HepG2 (cell line): ENCODE measurements at regions not wholly inside any gene's neighbourhood (a gene's known extent, or its start where the extent isn't known, plus 50 kb on each side); places are given as distances from the start of the nearest gene placed in this dataset.

Experiments
- ATAC-seq: fragments of 200-7000 bp; cut with Tn5 transposase; 3 replicates; pipeline ENCODE4 v1.9.1; 2020; ENCODE audit warnings: mild to moderate bottlenecking, moderate library complexity
- BruUV-seq: library from RNA; stranded (reverse); fragments of 400-500 nt; replicated peaks from 2 replicates; lab custom pipeline; 2021; lab: Mats Ljungman, UMichigan
- CTCF ChIA-PET: fragments of 300-600 bp; formaldehyde crosslinking; extraction: SDS; loops from one replicate; lab custom pipeline; 2021; ENCODE audit warnings: low total read pairs, inconsistent platforms, low intra/inter-chr PET ratio; lab: Yijun Ruan, JAX
- POLR2A ChIA-PET: fragments of 350-600 bp; sonication (Branson Sonifier 250); formaldehyde crosslinking; loops from one replicate; lab custom pipeline; 2020; ENCODE audit warnings: antibody characterized with exemption, inconsistent platforms; lab: Yijun Ruan, JAX
- DNase-seq: peaks from one replicate; pipeline ENCODE4 v3.0.0-alpha.2; 2015; ENCODE audit warnings: low spot score
- FAIRE-seq: peaks from 3 replicates; lab custom pipeline; 2011; peaks lifted over from hg19 to GRCh38; lab: Jason Lieb, UNC
- H2AFZ ChIP-seq: one replicate; pipeline ENCODE4 v1.6.1; 2011; ENCODE audit warnings: low read length, inconsistent platforms
- H3K27ac ChIP-seq: fragments of 300-600 bp; 3 replicates; pipeline ENCODE4 v1.8.0; 2011; ENCODE audit warnings: mixed run types, mild to moderate bottlenecking, mixed read lengths, low read length, inconsistent platforms; ENCODE audit not compliant: insufficient read depth; ENCODE audit errors: extremely low read length
- H3K27me3 ChIP-seq, 2 experiments: fragments of 200-600 bp in 1 of 2; 2 replicates in 1 of 2; 3 replicates in 1 of 2; pipeline versions ENCODE4 v1.6.0 to v1.8.0; 2011; ENCODE audit warnings: low read length in 2 of 2, mild to moderate bottlenecking in 2 of 2, moderate library complexity in 2 of 2, inconsistent platforms in 1 of 2; ENCODE audit not compliant: insufficient read depth in 2 of 2, control insufficient read depth in 1 of 2
- H3K36me3 ChIP-seq, 2 experiments: fragments of 200-600 bp in 1 of 2; replicated peaks in 1 of 2; 2 replicates in 1 of 2; 3 replicates in 1 of 2; pipeline versions ENCODE4 v1.5.1 to v1.8.0; 2011; ENCODE audit warnings: low read length in 2 of 2, inconsistent platforms in 1 of 2; ENCODE audit not compliant: insufficient read depth in 2 of 2, control insufficient read depth in 1 of 2
- H3K4me1 ChIP-seq: 2 replicates; pipeline ENCODE4 v1.5.1; 2012; ENCODE audit warnings: low read length, inconsistent platforms; ENCODE audit not compliant: insufficient read depth
- H3K4me2 ChIP-seq: 2 replicates; pipeline ENCODE4 v1.6.0; 2011; ENCODE audit warnings: low read depth, low read length, inconsistent platforms
- H3K4me3 ChIP-seq, 3 experiments: fragments of 200-600 bp in 1 of 3; sonication (generic), shearing (Covaris generic) in 1 of 3; replicated peaks in 1 of 3; 2 replicates each; pipeline ENCODE4 v1.5.1; 2011 to 2016; ENCODE audit warnings: low read length in 3 of 3, inconsistent platforms in 2 of 3, low read depth in 2 of 3, mild to moderate bottlenecking in 2 of 3, control low read depth in 1 of 3, mixed read lengths in 1 of 3; ENCODE audit not compliant: insufficient read depth in 1 of 3
- H3K79me2 ChIP-seq: one replicate; pipeline ENCODE4 v1.6.1; 2011; ENCODE audit warnings: low read length, inconsistent platforms; ENCODE audit not compliant: insufficient read depth
- H3K9ac ChIP-seq: 2 replicates; pipeline ENCODE4 v1.6.0; 2011; ENCODE audit warnings: mild to moderate bottlenecking, low read depth, low read length, inconsistent platforms; ENCODE audit not compliant: insufficient read depth
- H3K9me3 ChIP-seq: 2 replicates; pipeline ENCODE4 v1.5.1; 2012; ENCODE audit warnings: mild to moderate bottlenecking, low read length
- H4K20me1 ChIP-seq: 2 replicates; pipeline ENCODE4 v1.6.0; 2011; ENCODE audit warnings: inconsistent platforms, mild to moderate bottlenecking, low read length, moderate library complexity; ENCODE audit not compliant: insufficient read depth
- ATF7 ChIP-seq, 2 experiments: fragments of 450-650 bp in 1 of 2; sonication (generic) in 1 of 2; formaldehyde crosslinking in 1 of 2; IDR thresholded peaks; 2 replicates each; pipeline versions ENCODE4 v1.4.0 to v1.6.1; 2016 to 2020; ENCODE audit warnings: antibody characterized with exemption in 1 of 2, mild to moderate bottlenecking in 1 of 2, missing genetic modification reagents in 1 of 2
- CHCHD3 ChIP-seq: sonication (generic); formaldehyde crosslinking; IDR thresholded peaks from 2 replicates; pipeline ENCODE4 v1.8.0; 2022; ENCODE audit warnings: mild to moderate bottlenecking, missing genetic modification reagents, moderate library complexity
- CREB1 ChIP-seq, 2 experiments: fragments of 450-650 bp in 1 of 2; IDR thresholded peaks; 2 replicates each; pipeline ENCODE4 v1.6.1; 2016 to 2017; ENCODE audit warnings: control low read depth in 1 of 2, mild to moderate bottlenecking in 1 of 2, missing compliant biosample characterization in 1 of 2, missing genetic modification characterization in 1 of 2
- ELK4 ChIP-seq: sonication (generic); formaldehyde crosslinking; IDR thresholded peaks from 2 replicates; pipeline ENCODE4 v1.9.0; 2021; ENCODE audit warnings: missing genetic modification reagents, borderline replicate concordance
- FOXO4 ChIP-seq: sonication (generic); formaldehyde crosslinking; conservative IDR thresholded peaks from 2 replicates; pipeline ENCODE4 v1.8.1; 2023; ENCODE audit warnings: missing genetic modification reagents
- KLF12 ChIP-seq: sonication (generic); formaldehyde crosslinking; IDR thresholded peaks from 2 replicates; pipeline ENCODE4 v1.4.0; 2020; ENCODE audit warnings: missing genetic modification reagents, borderline replicate concordance
- MIER2 ChIP-seq: IDR thresholded peaks from 2 replicates; pipeline ENCODE4 v1.6.1; 2016; ENCODE audit warnings: missing biosample characterization, missing genetic modification reagents
- NFKB2 ChIP-seq: sonication (generic); formaldehyde crosslinking; IDR thresholded peaks from 2 replicates; pipeline ENCODE4 v1.4.0; 2020; ENCODE audit warnings: missing genetic modification reagents, borderline replicate concordance
- SCMH1 ChIP-seq: sonication (generic); formaldehyde crosslinking; IDR thresholded peaks from 2 replicates; pipeline ENCODE4 v1.9.0; 2021; ENCODE audit warnings: missing genetic modification reagents, mild to moderate bottlenecking, borderline replicate concordance
- ZNF207 ChIP-seq: fragments of 450-650 bp; IDR thresholded peaks from 2 replicates; pipeline ENCODE4 v1.6.1; 2016; ENCODE audit warnings: antibody characterized with exemption, borderline replicate concordance
- ZNF235 ChIP-seq: sonication (generic); formaldehyde crosslinking; IDR thresholded peaks from 2 replicates; pipeline ENCODE4 v1.8.1; 2023; ENCODE audit warnings: mild to moderate bottlenecking, missing genetic modification reagents, borderline replicate concordance
- ZNF552 ChIP-seq: sonication (generic); formaldehyde crosslinking; IDR thresholded peaks from 2 replicates; pipeline ENCODE4 v1.9.0; 2022; ENCODE audit warnings: missing genetic modification reagents, mild to moderate bottlenecking, borderline replicate concordance
- ZNF570 ChIP-seq: sonication (generic); formaldehyde crosslinking; IDR thresholded peaks from 2 replicates; pipeline ENCODE4 v1.4.0; 2020; ENCODE audit warnings: mild to moderate bottlenecking, missing genetic modification reagents, borderline replicate concordance
- ZNF776 ChIP-seq: sonication (generic); formaldehyde crosslinking; IDR thresholded peaks from 2 replicates; pipeline ENCODE4 v1.4.0; 2020; ENCODE audit warnings: mild to moderate bottlenecking, missing genetic modification reagents
- WGBS: methylation state at CpG from one replicate; pipeline ENCODE4 v1.1.6; 2017; ENCODE audit warnings: low lambda C conversion rate; 5-methylcytosine and 5-hydroxymethylcytosine counted together
- in situ Hi-C: cut with HindIII; loops from 2 replicates; pipeline ENCODE4 v1.10.0; 2017; ENCODE audit warnings: low pct_unique_long_range_greater_than_20kb; ENCODE audit not compliant: extremely low pct_ligation_motif_present
- intact Hi-C: fragments of 100-400 bp; cut with micrococcal nuclease; formaldehyde crosslinking; loops from one replicate; pipeline ENCODE4 v1.10.0; 2022; ENCODE audit not compliant: unreplicated experiment

GRCh38 chr2:103627301-103627700 is 865.5 kb downstream of the TMEM182 start (continued):
- no peak for TF ChIP-seq FOXO4
- no peak for TF ChIP-seq ZNF776
- TF ChIP-seq, all 625 proteins: peak for 0

GRCh38 chr2:103638978-103639377 is 877.1 kb downstream of the TMEM182 start:
- Histone ChIP-seq H3K27me3 (no peaks in the 10 kb centered on the region), H2AFZ (no peak overlapping the region), H3K4me1 (no peaks in the 10 kb centered on the region), H3K27ac (no peak overlapping the region), H3K4me2 (no peak overlapping the region), H3K9ac (no peak overlapping the region), H3K9me3 (peaks cover 86% of the 10 kb centered on the region), H3K36me3 (no peaks in the 10 kb centered on the region), H4K20me1 (no peaks in the 10 kb centered on the region), H3K4me3 (no peak overlapping the region), H3K79me2 (no peaks in the 10 kb centered on the region)
- ChIA-PET CTCF (no interaction called here), POLR2A (no interaction called here)
- ATAC-seq (no peak), DNase-seq (no peak), FAIRE-seq (no peak)
- in situ Hi-C loops: no loop called here
- TF ChIP-seq CHCHD3 (no peak), CREB1 (IDR thresholded peaks at IDR 0.05) (peak; percentile 97), CREB1 (CRISPR knock-in tag; IDR thresholded peaks at IDR 0.05) (no peak), ATF7 (IDR thresholded peaks at IDR 0.05) (peak; percentile 99), ATF7 (CRISPR knock-in tag; IDR thresholded peaks at IDR 0.05) (no peak)
- 3% methylated on average over 2 of the region's 2 CpGs for WGBS
- BruUV-seq: no TSS peak
- intact Hi-C loops: no loop called here

GRCh38 chr2:103656558-103656957 is 894.7 kb downstream of the TMEM182 start:
- WGBS: 28% methylated on average over 3 of the region's 3 CpGs
- no peaks in the 10 kb centered on the region for H3K79me2 ChIP-seq
- H3K4me2 ChIP-seq: no peak overlapping the region
- H4K20me1 ChIP-seq: no peaks in the 10 kb centered on the region
- H3K27ac ChIP-seq: no peak overlapping the region
- intact Hi-C loops: no loop called here
- no peaks in the 10 kb centered on the region for H3K4me1 ChIP-seq
- H3K9me3 ChIP-seq: peaks cover 41% of the 10 kb centered on the region
- H3K27me3 ChIP-seq: no peaks in the 10 kb centered on the region
- H3K9ac ChIP-seq: no peak overlapping the region
- ChIA-PET POLR2A (no interaction called here), CTCF (no interaction called here)
- no TSS peak for BruUV-seq
- DNase-seq (no peak), FAIRE-seq (no peak), ATAC-seq (no peak)
- H3K4me3 ChIP-seq: no peak overlapping the region
- H3K36me3 ChIP-seq: no peaks in the 10 kb centered on the region
- in situ Hi-C loops: no loop called here
- H2AFZ ChIP-seq: no peak overlapping the region
- TF ChIP-seq KLF12 (CRISPR knock-in tag) (no peak), ZNF235 (CRISPR knock-in tag) (no peak), ZNF570 (CRISPR knock-in tag) (no peak), NFKB2 (CRISPR knock-in tag) (no peak), MIER2 (CRISPR knock-in tag) (0 out of 2 replicates have a peak, but pooled peaks have one; percentile 23), ZNF552 (CRISPR knock-in tag) (no peak), ELK4 (CRISPR knock-in tag) (no peak), ZNF207 (no peak), SCMH1 (CRISPR knock-in tag) (no peak)
